OCI-LY1 (cell line): ENCODE measurements at regions not wholly inside any gene's neighbourhood (a gene's known extent, or its start where the extent isn't known, plus 50 kb on each side); places are given as distances from the start of the nearest gene placed in this dataset.

Source experiments
- CTCF ChIP-seq: fragments of 200-600 bp; sonication (generic), shearing (Covaris generic); IDR thresholded peaks from 2 replicates; pipeline ENCODE4 v1.5.1; 2017; ENCODE audit warnings: mild to moderate bottlenecking, antibody characterized with exemption, low read length, moderate library complexity, mixed read lengths
- EZH2 ChIP-seq: fragments of 200-600 bp; sonication (generic), shearing (Covaris generic); IDR thresholded peaks from 2 replicates; pipeline ENCODE4 v1.8.0; 2017; ENCODE audit warnings: borderline replicate concordance, mixed run types, mild to moderate bottlenecking, antibody characterized with exemption, low read length, moderate library complexity, mixed read lengths

GRCh38 chr4:148984951-148985350, 542.7 kb upstream of the NR3C2 start:
- TF ChIP-seq EZH2 = no peak
- TF ChIP-seq CTCF = no peak
